Fibroblast of pulmonary artery (primary cell): ENCODE measurements at regions not wholly inside any gene's neighbourhood (a gene's known extent, or its start where the extent isn't known, plus 50 kb on each side); places are given as distances from the start of the nearest gene placed in this dataset.

ENCODE experiments used
- DNase-seq: peaks from one replicate; pipeline ENCODE4 v3.0.0-alpha.2; 2010; ENCODE audit warnings: low read depth
- H3K4me3 ChIP-seq: replicated peaks from 2 replicates; pipeline ENCODE4 v1.5.1; 2011; ENCODE audit warnings: low read depth, mild to moderate bottlenecking, control low read depth, low read length, moderate library complexity
- TF ChIP-seq, protein P1 (sequence below): IDR thresholded peaks from 2 replicates; pipeline ENCODE4 v1.5.1; 2011; ENCODE audit warnings: mild to moderate bottlenecking, control low read depth, low read length, inconsistent platforms; ENCODE audit errors: missing control alignments

DNA sequence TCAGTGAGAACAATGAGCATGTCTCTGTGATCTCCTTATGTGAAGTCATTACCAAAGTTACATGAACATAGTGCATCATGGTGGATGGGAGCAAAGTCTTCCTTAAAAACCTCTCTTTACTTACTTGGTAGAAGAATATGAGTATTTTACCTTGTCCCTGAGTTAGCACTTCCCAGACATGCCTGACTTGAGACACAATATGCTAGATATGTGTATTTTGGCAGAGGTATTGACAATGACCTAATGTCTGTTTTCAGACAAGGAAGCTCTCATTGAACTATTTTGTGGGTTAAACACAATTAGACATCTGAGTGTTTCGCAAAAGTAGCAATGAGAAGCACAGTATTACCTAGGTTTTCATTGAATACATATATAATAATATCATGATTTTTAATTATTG, 99.1 kb upstream of the MC4R start:
- peak; percentile 26 for DNase-seq
- no peak overlapping the region for H3K4me3 ChIP-seq
- TF ChIP-seq, protein P1, sequence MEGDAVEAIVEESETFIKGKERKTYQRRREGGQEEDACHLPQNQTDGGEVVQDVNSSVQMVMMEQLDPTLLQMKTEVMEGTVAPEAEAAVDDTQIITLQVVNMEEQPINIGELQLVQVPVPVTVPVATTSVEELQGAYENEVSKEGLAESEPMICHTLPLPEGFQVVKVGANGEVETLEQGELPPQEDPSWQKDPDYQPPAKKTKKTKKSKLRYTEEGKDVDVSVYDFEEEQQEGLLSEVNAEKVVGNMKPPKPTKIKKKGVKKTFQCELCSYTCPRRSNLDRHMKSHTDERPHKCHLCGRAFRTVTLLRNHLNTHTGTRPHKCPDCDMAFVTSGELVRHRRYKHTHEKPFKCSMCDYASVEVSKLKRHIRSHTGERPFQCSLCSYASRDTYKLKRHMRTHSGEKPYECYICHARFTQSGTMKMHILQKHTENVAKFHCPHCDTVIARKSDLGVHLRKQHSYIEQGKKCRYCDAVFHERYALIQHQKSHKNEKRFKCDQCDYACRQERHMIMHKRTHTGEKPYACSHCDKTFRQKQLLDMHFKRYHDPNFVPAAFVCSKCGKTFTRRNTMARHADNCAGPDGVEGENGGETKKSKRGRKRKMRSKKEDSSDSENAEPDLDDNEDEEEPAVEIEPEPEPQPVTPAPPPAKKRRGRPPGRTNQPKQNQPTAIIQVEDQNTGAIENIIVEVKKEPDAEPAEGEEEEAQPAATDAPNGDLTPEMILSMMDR = no peak

DNA sequence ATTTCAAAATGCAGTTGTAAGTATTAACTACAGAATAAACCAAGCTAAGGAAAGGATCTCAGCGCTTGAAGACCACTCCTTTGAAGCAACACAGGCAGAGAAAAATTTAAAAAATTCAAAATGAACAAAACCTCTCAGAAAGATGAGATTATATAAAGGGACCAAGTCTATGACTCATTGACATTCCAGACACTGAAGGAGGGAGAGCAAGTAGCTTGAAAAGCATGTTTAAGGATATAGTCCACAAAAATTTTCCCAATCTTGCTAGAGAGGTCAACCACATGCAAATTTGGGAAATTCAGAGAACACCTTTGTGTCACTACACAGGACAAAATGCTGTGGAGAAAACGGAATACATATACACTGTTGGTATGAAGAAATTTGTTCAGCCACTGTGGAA, 112.6 kb upstream of the MC4R start:
- peak; percentile 29 for DNase-seq
- TF ChIP-seq, protein P1 = no peak
- no peak overlapping the region for H3K4me3 ChIP-seq

GRCh38 chr18:60493066-60493465, 120.5 kb upstream of the MC4R start:
- DNase-seq = no peak
- TF ChIP-seq, protein P1 = no peak
- H3K4me3 ChIP-seq = no peak overlapping the region

- TF ChIP-seq, protein P1 = no peak
- DNase-seq = no peak
- H3K4me3 ChIP-seq = no peak overlapping the region
These were observed 127.1 kb upstream of the MC4R start for GRCh38 chr18:60499675-60500074.

GRCh38 chr18:60500960-60501359, 128.4 kb upstream of the MC4R start:
- TF ChIP-seq, protein P1 = no peak
- H3K4me3 ChIP-seq = no peak overlapping the region
- no peak for DNase-seq

GRCh38 chr18:60502591-60502990, 130.0 kb upstream of the MC4R start:
- TF ChIP-seq, protein P1 = no peak
- DNase-seq = no peak
- H3K4me3 ChIP-seq = no peak overlapping the region

DNA sequence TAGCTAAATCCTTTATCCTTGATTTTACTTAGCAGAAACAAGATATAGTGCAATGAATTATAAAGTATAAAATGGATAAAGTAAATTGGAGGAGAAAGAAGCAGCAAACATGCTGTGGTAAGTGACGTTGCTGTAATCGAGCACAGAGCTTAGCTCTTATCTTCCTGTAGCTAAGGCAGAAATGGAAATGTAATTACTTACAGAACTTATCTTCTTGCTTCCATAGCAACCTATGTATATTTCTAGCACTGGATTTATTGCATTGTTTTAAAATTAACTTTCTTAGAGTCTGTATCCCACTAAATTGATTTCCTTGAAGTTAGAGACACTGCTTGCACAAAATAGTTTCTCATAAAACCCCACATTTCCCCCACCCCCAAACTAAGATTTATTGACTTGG, 130.6 kb upstream of the MC4R start:
- no peak for DNase-seq
- no peak overlapping the region for H3K4me3 ChIP-seq
- TF ChIP-seq, protein P1 = no peak
